NCI-H2171 (cell line): ENCODE measurements at regions not wholly inside any gene's neighbourhood (a gene's known extent, or its start where the extent isn't known, plus 50 kb on each side); places are given as distances from the start of the nearest gene placed in this dataset.

ENCODE experiments used
- DNase-seq: peaks from one replicate; lab custom pipeline; 2025; lab: John Stamatoyannopoulos, UW

GRCh38 chr12:115507951-115508722 lies 769.4 kb downstream of the MED13L start:
- DNase-seq, result no peak

- no peak for DNase-seq
These were observed 770.0 kb downstream of the MED13L start for GRCh38 chr12:115507560-115507889.

- no peak for DNase-seq
These were observed 770.5 kb downstream of the MED13L start for GRCh38 chr12:115506822-115507559.

GRCh38 chr12:115504306-115505290 lies 772.9 kb downstream of the MED13L start:
- no peak for DNase-seq

GRCh38 chr12:115500872-115501271 lies 776.6 kb downstream of the MED13L start:
- no peak for DNase-seq

- DNase-seq, result no peak
These were observed 782.2 kb downstream of the MED13L start for GRCh38 chr12:115495300-115495699.

GRCh38 chr12:115492553-115492952 lies 784.9 kb downstream of the MED13L start:
- DNase-seq, result no peak

- DNase-seq, result no peak
These were observed 785.8 kb downstream of the MED13L start for GRCh38 chr12:115491511-115492250.

- DNase-seq, result no peak
These were observed 788.2 kb downstream of the MED13L start for GRCh38 chr12:115489253-115489652.

GRCh38 chr12:115485967-115486366 lies 791.5 kb downstream of the MED13L start:
- no peak for DNase-seq

GRCh38 chr12:115485503-115485902 lies 792.0 kb downstream of the MED13L start:
- DNase-seq, result no peak

GRCh38 chr12:115482943-115483342 lies 794.5 kb downstream of the MED13L start:
- DNase-seq, result no peak

GRCh38 chr12:115481141-115481540 lies 796.4 kb downstream of the MED13L start:
- no peak for DNase-seq

GRCh38 chr12:115478505-115478904 lies 794.5 kb upstream of the TBX3 start:
- no peak for DNase-seq

GRCh38 chr12:115474539-115475353 lies 790.8 kb upstream of the TBX3 start:
- DNase-seq, result no peak

- DNase-seq, result no peak
These were observed 789.4 kb upstream of the TBX3 start for GRCh38 chr12:115473257-115473956.

- no peak for DNase-seq
These were observed 788.9 kb upstream of the TBX3 start for GRCh38 chr12:115472852-115473251.

GRCh38 chr12:115470977-115471376 lies 787.0 kb upstream of the TBX3 start:
- DNase-seq, result no peak

GRCh38 chr12:115470526-115470925 lies 786.6 kb upstream of the TBX3 start:
- no peak for DNase-seq

- DNase-seq, result no peak
These were observed 784.1 kb upstream of the TBX3 start for GRCh38 chr12:115468087-115468510.
